ENCODE measurements at regions not wholly inside any gene's neighbourhood (a gene's known extent, or its start where the extent isn't known, plus 50 kb on each side); places are given as distances from the start of the nearest gene placed in this dataset.

DNA sequence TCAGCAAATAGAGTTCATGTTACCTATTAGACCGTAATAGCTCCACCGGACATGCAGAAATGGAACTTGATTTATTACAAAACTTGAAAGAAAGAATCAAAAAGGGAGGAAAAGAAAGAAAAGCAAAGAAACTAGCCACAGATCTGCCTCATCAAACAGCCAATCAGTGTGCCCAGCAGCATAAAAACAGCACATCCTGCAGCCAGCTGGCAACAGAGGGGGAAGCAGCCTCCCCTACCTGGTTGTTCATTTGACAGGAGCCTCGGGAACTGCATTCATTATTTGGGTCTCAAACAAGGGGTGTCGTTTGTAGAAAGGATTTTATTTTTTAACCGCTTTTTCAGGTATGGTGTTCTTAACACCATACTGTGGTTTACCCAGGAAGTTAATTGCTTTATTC lies 181.5 kb upstream of the TOPAZ1 start:
- no peak for ATAC-seq (ENCODE audit: insufficient read depth, low FRiP score)
- Histone ChIP-seq H3K9me3 (ENCODE audit: control insufficient read depth in 4 of 4, insufficient read depth in 3 of 4, low read length in 3 of 4) (no peaks in the 10 kb centered on the region), H3K4me3 (no peak overlapping the region), H3K4me1 (ENCODE audit: control insufficient read depth in 5 of 5, insufficient read depth in 5 of 5, low read length in 5 of 5) (peaks cover 0 to 7% (median 0%) of the 10 kb centered on the region in 5 donors), H3K36me3 (ENCODE audit: control insufficient read depth in 4 of 4, insufficient read depth in 4 of 4, low read length in 4 of 4) (no peaks in the 10 kb centered on the region), H3K27me3 (ENCODE audit: control insufficient read depth in 3 of 3, insufficient read depth in 3 of 3, low read length in 2 of 3) (peaks cover 0 to 26% (median 3%) of the 10 kb centered on the region in 3 donors), H3K27ac (ENCODE audit: low read depth in 1 of 2, low read length in 1 of 2) (no peak overlapping the region), H3K9ac (ENCODE audit: insufficient read depth in 1 of 2, low read length in 2 of 2) (no peak overlapping the region)
- TF ChIP-seq, protein P1, sequence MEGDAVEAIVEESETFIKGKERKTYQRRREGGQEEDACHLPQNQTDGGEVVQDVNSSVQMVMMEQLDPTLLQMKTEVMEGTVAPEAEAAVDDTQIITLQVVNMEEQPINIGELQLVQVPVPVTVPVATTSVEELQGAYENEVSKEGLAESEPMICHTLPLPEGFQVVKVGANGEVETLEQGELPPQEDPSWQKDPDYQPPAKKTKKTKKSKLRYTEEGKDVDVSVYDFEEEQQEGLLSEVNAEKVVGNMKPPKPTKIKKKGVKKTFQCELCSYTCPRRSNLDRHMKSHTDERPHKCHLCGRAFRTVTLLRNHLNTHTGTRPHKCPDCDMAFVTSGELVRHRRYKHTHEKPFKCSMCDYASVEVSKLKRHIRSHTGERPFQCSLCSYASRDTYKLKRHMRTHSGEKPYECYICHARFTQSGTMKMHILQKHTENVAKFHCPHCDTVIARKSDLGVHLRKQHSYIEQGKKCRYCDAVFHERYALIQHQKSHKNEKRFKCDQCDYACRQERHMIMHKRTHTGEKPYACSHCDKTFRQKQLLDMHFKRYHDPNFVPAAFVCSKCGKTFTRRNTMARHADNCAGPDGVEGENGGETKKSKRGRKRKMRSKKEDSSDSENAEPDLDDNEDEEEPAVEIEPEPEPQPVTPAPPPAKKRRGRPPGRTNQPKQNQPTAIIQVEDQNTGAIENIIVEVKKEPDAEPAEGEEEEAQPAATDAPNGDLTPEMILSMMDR (IDR thresholded peaks at IDR 0.05; ENCODE audit: control extremely low read depth, extremely low read depth) = no peak
- 68 to 80% methylated on average over 5 of the region's 5 CpGs for WGBS, 2 donors
- DNase-seq = no peak

DNA sequence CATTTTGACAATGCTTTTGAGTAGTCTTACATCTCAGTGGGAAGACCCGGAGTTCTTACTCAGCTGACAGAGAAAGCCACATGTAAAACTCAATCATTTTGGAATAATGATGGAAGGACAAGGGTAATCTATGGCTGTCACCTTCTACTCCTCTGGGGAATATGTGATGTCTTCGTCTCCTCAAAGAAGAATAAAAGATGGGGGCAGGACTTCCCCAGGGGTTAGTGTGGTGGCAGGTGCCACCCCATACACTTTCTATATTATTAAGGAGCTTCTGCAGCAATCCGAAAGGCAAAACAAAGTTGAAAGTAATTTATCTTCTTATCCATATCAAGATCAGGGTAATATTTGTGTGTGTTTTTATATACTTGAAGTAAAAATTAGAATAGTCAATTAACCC lies 180.4 kb upstream of the TOPAZ1 start:
- H3K27me3 ChIP-seq (ENCODE audit: control insufficient read depth in 3 of 3, insufficient read depth in 3 of 3, low read length in 2 of 3) = peaks cover 0 to 26% (median 3%) of the 10 kb centered on the region in 3 donors
- ATAC-seq (ENCODE audit: insufficient read depth, low FRiP score) = no peak
- no peak overlapping the region for H3K9ac ChIP-seq (ENCODE audit: insufficient read depth in 1 of 2, low read length in 2 of 2)
- H3K9me3 ChIP-seq (ENCODE audit: control insufficient read depth in 4 of 4, insufficient read depth in 3 of 4, low read length in 3 of 4) = no peaks in the 10 kb centered on the region
- TF ChIP-seq, protein P1 (IDR thresholded peaks at IDR 0.05; ENCODE audit: control extremely low read depth, extremely low read depth) = no peak
- H3K4me3 ChIP-seq = no peak overlapping the region
- H3K36me3 ChIP-seq (ENCODE audit: control insufficient read depth in 4 of 4, insufficient read depth in 4 of 4, low read length in 4 of 4) = no peaks in the 10 kb centered on the region
- no peak overlapping the region for H3K27ac ChIP-seq (ENCODE audit: low read depth in 1 of 2, low read length in 1 of 2)
- no peak for DNase-seq
- peaks cover 0 to 7% (median 0%) of the 10 kb centered on the region in 5 donors for H3K4me1 ChIP-seq (ENCODE audit: control insufficient read depth in 5 of 5, insufficient read depth in 5 of 5, low read length in 5 of 5)
- 75 to 83% methylated on average over 3 of the region's 3 CpGs for WGBS, 2 donors

DNA sequence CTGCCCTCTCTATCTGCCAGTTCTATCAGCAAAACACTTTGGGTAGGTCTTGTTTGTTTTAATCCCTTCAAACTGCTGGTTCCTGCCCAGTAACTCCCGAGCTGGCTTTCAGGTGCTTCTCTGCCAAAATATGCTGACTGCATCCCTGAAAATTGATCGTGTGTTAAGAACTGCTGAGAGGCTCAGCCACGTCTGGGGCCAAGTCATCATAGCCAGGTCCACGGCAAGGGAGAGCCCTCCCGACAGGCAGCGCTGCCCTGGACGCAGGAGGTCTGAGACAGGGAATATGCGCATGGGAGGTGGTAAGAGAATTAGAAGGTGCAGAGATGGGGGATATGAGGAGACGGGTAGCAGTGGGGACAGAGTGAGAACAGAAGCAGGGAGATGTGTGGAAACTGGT lies 179.7 kb upstream of the TOPAZ1 start:
- Histone ChIP-seq H3K9me3 (ENCODE audit: control insufficient read depth in 4 of 4, insufficient read depth in 3 of 4, low read length in 3 of 4) (no peaks in the 10 kb centered on the region), H3K36me3 (ENCODE audit: control insufficient read depth in 4 of 4, insufficient read depth in 4 of 4, low read length in 4 of 4) (no peaks in the 10 kb centered on the region), H3K9ac (ENCODE audit: insufficient read depth in 1 of 2, low read length in 2 of 2) (no peak overlapping the region), H3K4me3 (no peak overlapping the region), H3K27ac (ENCODE audit: low read depth in 1 of 2, low read length in 1 of 2) (no peak overlapping the region), H3K4me1 (ENCODE audit: control insufficient read depth in 5 of 5, insufficient read depth in 5 of 5, low read length in 5 of 5) (peaks cover 0 to 7% (median 0%) of the 10 kb centered on the region in 5 donors), H3K27me3 (ENCODE audit: control insufficient read depth in 3 of 3, insufficient read depth in 3 of 3, low read length in 2 of 3) (peaks cover 0 to 26% (median 3%) of the 10 kb centered on the region in 3 donors)
- no peak for ATAC-seq (ENCODE audit: insufficient read depth, low FRiP score)
- TF ChIP-seq, protein P1 (IDR thresholded peaks at IDR 0.05; ENCODE audit: control extremely low read depth, extremely low read depth) = no peak
- no peak for DNase-seq
- 55 to 70% methylated on average over 9 of the region's 9 CpGs for WGBS, 2 donors

All from lung (tissue), 11 donors.